ENCODE measurements at regions not wholly inside any gene's neighbourhood (a gene's known extent, or its start where the extent isn't known, plus 50 kb on each side); places are given as distances from the start of the nearest gene placed in this dataset.
"Not testable (repeated sequence)": the region's sequence is repeated elsewhere in the genome, so short reads cannot be mapped to it uniquely, and the experiment has no call there.

DNA sequence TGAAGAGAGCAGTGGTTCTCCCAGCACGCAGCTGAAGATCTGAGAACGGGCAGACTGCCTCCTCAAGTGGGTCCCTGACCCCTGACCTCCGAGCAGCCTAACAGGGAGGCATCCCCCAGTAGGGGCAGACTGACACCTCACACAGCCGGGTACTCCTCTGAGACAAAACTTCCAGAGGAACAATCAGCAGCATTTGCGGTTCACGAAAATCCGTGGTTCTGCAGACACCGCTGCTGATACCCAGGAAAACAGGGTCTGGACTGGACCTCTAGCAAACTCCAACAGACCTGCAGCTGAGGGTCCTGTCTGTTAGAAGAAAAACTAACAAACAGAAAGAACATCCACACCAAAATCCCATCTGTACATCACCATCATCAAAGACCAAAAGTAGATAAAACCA, 68.4 kb upstream of the CCT8L2 start:
- in situ Hi-C loops (cut with MboI; ENCODE audit: low sequenced_read_pairs): not testable (repeated sequence)

DNA sequence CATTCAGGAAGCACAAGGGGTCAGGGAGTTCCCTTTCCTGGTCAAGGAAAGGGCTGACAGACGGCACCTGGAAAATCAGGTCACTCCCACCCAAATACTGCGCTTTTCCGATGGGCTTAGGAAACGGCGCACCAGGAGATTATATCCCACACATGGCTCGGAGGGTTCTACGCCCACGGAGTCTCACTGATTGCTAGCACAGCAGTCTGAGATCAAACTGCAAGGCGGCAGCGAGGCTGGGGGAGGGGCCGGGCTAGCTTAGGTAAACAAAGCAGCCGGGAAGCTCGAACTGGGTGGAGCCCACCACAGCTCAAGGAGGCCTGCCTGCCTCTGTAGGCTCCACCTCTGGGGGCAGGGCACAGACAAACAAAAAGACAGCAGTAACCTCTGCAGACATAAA, 68.0 kb upstream of the CCT8L2 start:
- in situ Hi-C loops (cut with MboI; ENCODE audit: low sequenced_read_pairs): not testable (repeated sequence)

DNA sequence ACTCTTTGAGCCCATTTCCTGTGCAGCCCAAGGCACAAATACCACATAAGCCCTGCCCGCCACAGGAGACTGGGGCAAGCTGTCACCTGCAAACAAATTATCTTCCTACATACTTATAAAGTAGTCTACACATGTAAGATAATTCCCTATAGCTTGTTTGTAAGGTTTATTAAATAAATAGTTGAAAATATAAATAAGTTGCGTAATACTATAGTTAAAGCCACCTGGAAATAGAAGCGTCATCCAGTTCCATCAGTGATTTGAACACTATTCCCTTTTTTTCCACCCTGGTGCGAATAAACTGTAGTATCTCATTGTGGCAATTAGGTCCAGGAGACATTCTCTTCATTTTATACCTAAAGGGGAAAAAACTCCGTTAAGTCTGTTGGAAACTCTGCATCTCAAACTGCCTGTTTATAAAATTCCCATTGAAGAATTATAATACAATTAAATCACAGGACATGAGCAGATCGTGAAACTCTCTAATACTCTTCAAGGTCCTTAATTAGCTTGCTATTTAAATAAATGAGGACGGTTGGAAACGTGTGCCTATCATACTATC, 66.7 kb upstream of the CCT8L2 start:
- in situ Hi-C loops (cut with MboI; ENCODE audit: low sequenced_read_pairs): not testable (repeated sequence)

DNA sequence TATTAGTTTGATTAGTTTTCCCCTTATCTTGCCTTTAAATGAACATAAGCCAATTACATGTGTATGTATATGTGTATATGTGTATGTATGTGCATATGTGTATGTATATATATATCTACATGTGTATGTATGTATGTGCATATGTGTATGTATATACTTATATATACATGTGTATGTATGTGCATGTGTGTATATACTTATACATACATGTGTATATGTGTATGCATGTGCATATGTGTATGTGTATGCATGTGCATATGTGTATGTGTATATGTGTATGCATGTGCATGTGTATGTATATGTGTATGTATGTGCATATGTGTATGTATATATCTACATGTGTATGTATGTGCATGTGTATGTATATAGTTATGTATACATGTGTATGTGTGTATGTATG, 65.5 kb upstream of the CCT8L2 start:
- in situ Hi-C loops (cut with MboI; ENCODE audit: low sequenced_read_pairs): no loop called here

DNA sequence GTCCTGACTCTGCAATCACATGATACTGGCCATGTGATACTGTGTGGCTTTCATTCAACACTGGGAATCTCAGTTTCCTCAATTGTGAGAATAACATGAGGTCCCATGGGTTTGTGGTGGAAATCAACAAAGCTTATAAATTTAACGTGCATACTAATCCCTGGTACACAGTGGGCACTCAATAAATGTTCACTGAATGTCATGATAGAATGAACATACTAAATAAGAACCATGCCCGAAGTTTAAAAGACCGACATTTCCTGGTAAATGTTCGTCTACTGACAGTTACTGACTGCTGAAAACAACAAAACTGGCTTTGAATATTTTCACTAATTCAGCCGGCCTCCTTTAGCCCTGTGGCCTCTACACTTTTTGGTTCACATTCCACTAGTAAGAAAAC, 62.3 kb upstream of the CCT8L2 start:
- in situ Hi-C loops (cut with MboI; ENCODE audit: low sequenced_read_pairs): no loop called here

DNA sequence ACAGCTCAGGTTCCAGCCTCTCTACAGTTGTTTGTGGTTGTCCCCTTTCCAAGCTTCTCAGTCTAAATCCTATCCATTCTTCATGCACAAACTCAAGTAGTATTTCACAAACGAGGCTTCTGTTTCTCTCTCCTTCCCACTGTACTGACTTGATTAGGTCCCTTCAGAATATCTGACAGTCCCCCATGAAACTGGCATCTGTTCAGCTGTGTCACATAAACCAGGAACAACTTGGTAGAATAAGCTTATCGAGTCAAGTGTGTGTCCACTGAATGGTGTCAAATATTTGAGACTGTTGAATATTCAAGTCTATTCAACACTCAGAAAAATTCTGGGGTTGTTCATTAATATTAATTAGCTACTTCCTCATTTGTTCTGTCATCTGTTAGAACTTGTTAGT, 61.7 kb upstream of the CCT8L2 start:
- in situ Hi-C loops (cut with MboI; ENCODE audit: low sequenced_read_pairs): not testable (repeated sequence)

DNA sequence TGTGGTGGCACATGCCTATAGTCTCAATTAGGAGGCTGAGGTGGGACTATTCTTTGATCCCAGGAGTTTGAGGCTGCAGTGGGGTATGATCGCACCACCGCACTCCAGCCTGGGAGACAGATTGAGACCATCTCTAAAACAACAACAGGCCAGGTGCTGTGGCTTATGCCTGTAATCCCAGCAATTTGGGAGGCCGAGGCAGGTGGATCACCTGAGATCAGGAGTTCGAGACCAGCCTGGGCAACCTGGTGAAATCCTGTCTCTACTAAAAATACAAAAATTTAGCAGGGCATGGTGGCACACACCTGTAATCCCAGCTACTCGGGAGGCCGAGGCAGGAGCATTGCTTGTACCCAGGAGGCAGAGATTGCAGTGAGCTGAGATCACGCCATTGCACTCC, 60.6 kb upstream of the CCT8L2 start:
- in situ Hi-C loops (cut with MboI; ENCODE audit: low sequenced_read_pairs): not testable (repeated sequence)

DNA sequence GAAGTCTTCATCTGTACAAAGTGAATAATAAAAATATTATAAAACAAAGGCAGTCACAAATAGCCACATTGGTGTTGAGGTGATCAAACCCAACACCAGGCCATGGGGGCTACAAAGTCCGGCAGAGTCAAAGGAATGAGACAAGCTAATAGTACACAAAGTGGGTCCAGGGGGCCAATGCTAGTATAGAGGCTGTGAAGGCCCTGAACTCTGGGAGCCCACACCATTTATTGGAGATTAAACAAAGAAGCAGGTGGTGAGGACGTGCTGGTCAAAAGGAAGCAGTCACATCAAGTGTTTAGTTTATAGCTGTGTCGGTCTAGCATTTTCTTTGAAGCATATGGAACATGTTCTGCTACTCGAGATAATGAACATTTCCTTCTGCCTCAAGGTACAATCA, 58.6 kb upstream of the CCT8L2 start:
- in situ Hi-C loops (cut with MboI; ENCODE audit: low sequenced_read_pairs): no loop called here
